Trophoblast cell (in vitro differentiated cells and primary cell): ENCODE measurements at regions not wholly inside any gene's neighbourhood (a gene's known extent, or its start where the extent isn't known, plus 50 kb on each side); places are given as distances from the start of the nearest gene placed in this dataset.
A peak's percentile ranks its signal among the peaks of the same experiment; 100 is the strongest.

Source experiments
- DNase-seq, 2 donors: peaks; one replicate each; pipeline ENCODE4 v3.0.0-alpha.2; 2016
- H2AFZ ChIP-seq: 2 replicates; pipeline ENCODE4 v1.6.1; 2013; ENCODE audit warnings: low read length, moderate library complexity, mild to moderate bottlenecking; ENCODE audit not compliant: insufficient read depth, poor library complexity
- H2AK5ac ChIP-seq: 2 replicates; pipeline ENCODE4 v1.6.1; 2013; ENCODE audit warnings: mild to moderate bottlenecking, low read length
- H2BK120ac ChIP-seq: 2 replicates; pipeline ENCODE4 v1.6.1; 2013; ENCODE audit warnings: low read length, mild to moderate bottlenecking, moderate library complexity; ENCODE audit not compliant: insufficient read depth, poor library complexity
- H2BK12ac ChIP-seq: 2 replicates; pipeline ENCODE4 v1.6.1; 2013; ENCODE audit warnings: mild to moderate bottlenecking, low read length, moderate library complexity
- H2BK5ac ChIP-seq: 2 replicates; pipeline ENCODE4 v1.6.1; 2013; ENCODE audit warnings: low read length, low read depth, moderate library complexity, mild to moderate bottlenecking; ENCODE audit not compliant: poor library complexity
- H3K14ac ChIP-seq: 2 replicates; pipeline ENCODE4 v1.6.1; 2013; ENCODE audit warnings: mild to moderate bottlenecking, low read length
- H3K18ac ChIP-seq: 2 replicates; pipeline ENCODE4 v1.6.1; 2013; ENCODE audit warnings: mild to moderate bottlenecking, low read length
- H3K23ac ChIP-seq: 2 replicates; pipeline ENCODE4 v1.6.1; 2013; ENCODE audit warnings: low read length
- H3K27ac ChIP-seq: 2 replicates; pipeline ENCODE4 v1.5.1; 2013; ENCODE audit warnings: low read depth, mild to moderate bottlenecking, inconsistent platforms, low read length, moderate library complexity
- H3K27me3 ChIP-seq: 2 replicates; pipeline ENCODE4 v1.6.1; 2013; ENCODE audit warnings: inconsistent platforms, mild to moderate bottlenecking, low read length, moderate library complexity; ENCODE audit not compliant: insufficient read depth
- H3K36me3 ChIP-seq, 2 experiments: 1 replicate in 1 of 2; 2 replicates in 1 of 2; pipeline ENCODE4 v1.6.1; 2013; ENCODE audit warnings: low read length in 2 of 2, mild to moderate bottlenecking in 2 of 2, moderate library complexity in 1 of 2; ENCODE audit not compliant: insufficient read depth in 2 of 2, control insufficient read depth in 1 of 2
- H3K4ac ChIP-seq: 2 replicates; pipeline ENCODE4 v1.6.1; 2013; ENCODE audit warnings: low read depth, mild to moderate bottlenecking, low read length, moderate library complexity
- H3K4me1 ChIP-seq, 2 experiments: 1 replicate in 1 of 2; 2 replicates in 1 of 2; pipeline ENCODE4 v1.6.1; 2013; ENCODE audit warnings: low read length in 2 of 2, mild to moderate bottlenecking in 2 of 2, moderate library complexity in 1 of 2; ENCODE audit not compliant: insufficient read depth in 2 of 2, control insufficient read depth in 1 of 2
- H3K4me2 ChIP-seq: 2 replicates; pipeline ENCODE4 v1.6.1; 2013; ENCODE audit warnings: inconsistent platforms, mild to moderate bottlenecking, low read length, moderate library complexity
- H3K4me3 ChIP-seq: 2 replicates; pipeline ENCODE4 v1.5.1; 2013; ENCODE audit warnings: mild to moderate bottlenecking, low read depth, low read length, inconsistent platforms
- H3K79me1 ChIP-seq: one replicate; pipeline ENCODE4 v1.6.1; 2013; ENCODE audit warnings: low read length
- H3K79me2 ChIP-seq: 2 replicates; pipeline ENCODE4 v1.6.1; 2013; ENCODE audit warnings: low read length, mild to moderate bottlenecking; ENCODE audit not compliant: control insufficient read depth, insufficient read depth, poor library complexity
- H3K9ac ChIP-seq: 2 replicates; pipeline ENCODE4 v1.6.1; 2013; ENCODE audit warnings: mild to moderate bottlenecking, low read length
- H3K9me3 ChIP-seq: 2 replicates; pipeline ENCODE4 v1.6.1; 2013; ENCODE audit warnings: low read depth, mild to moderate bottlenecking, control low read depth, inconsistent platforms, low read length; ENCODE audit not compliant: insufficient read depth
- H4K12ac ChIP-seq: 2 replicates; pipeline ENCODE4 v1.6.1; 2013; ENCODE audit warnings: low read depth, mild to moderate bottlenecking, low read length, moderate library complexity
- H4K8ac ChIP-seq: 2 replicates; pipeline ENCODE4 v1.6.1; 2013; ENCODE audit warnings: low read depth, mild to moderate bottlenecking, low read length, moderate library complexity
- H4K91ac ChIP-seq: one replicate; pipeline ENCODE4 v1.6.1; 2013; ENCODE audit warnings: low read depth, mild to moderate bottlenecking, low read length, moderate library complexity
- WGBS: extraction: QIAGEN DNeasy Blood & Tissue Kit; methylation state at CpG from one replicate; pipeline ENCODE4 v1.1.7; 2013; ENCODE audit warnings: missing lambda C conversion rate; ENCODE audit not compliant: insufficient read length, insufficient coverage; ENCODE audit errors: extremely low coverage; 5-methylcytosine and 5-hydroxymethylcytosine counted together

- H3K18ac ChIP-seq, result peak overlapping the region; percentile 1
- no peak overlapping the region for H3K4me3 ChIP-seq
- DNase-seq, result peak in 1 of 2 donors; percentile 41
- H3K4me2 ChIP-seq, result no peak overlapping the region
- no peak overlapping the region for H3K27ac ChIP-seq
- no peak overlapping the region for H2AK5ac ChIP-seq
- WGBS, result no CpG with 5 or more reads among the region's 8 CpGs
- H3K9me3 ChIP-seq, result no peaks in the 10 kb centered on the region
- H4K12ac ChIP-seq, result no peak overlapping the region
- H2AFZ ChIP-seq, result no peak overlapping the region
- no peak overlapping the region for H3K4ac ChIP-seq
- peak overlapping the region; percentile 86 for H2BK120ac ChIP-seq
- H2BK5ac ChIP-seq, result no peak overlapping the region
- H3K36me3 ChIP-seq, result no peaks in the 10 kb centered on the region
- H4K91ac ChIP-seq, result peak overlapping the region; percentile 85
- H3K4me1 ChIP-seq, result peaks cover 29 to 34% of the 10 kb centered on the region in 2 experiments
- no peak overlapping the region for H3K23ac ChIP-seq
- H3K14ac ChIP-seq, result peak overlapping the region; percentile 42
- H3K9ac ChIP-seq, result no peak overlapping the region
- no peaks in the 10 kb centered on the region for H3K79me2 ChIP-seq
- no peak overlapping the region for H4K8ac ChIP-seq
- H2BK12ac ChIP-seq, result peak overlapping the region; percentile 52
- no peaks in the 10 kb centered on the region for H3K27me3 ChIP-seq
- peaks cover 29% of the 10 kb centered on the region for H3K79me1 ChIP-seq
Measured at GRCh38 chr20:40442181-40442963, 246.7 kb downstream of the MAFB start.

GRCh38 chr20:40441771-40442170 lies 247.3 kb downstream of the MAFB start:
- Histone ChIP-seq H3K27me3 (no peaks in the 10 kb centered on the region), H3K18ac (no peak overlapping the region), H3K9me3 (no peaks in the 10 kb centered on the region)

GRCh38 chr20:40438161-40438830 lies 250.7 kb downstream of the MAFB start:
- Histone ChIP-seq H3K4me3 (no peak overlapping the region), H2AK5ac (no peak overlapping the region), H4K12ac (no peak overlapping the region), H3K9ac (no peak overlapping the region), H3K23ac (no peak overlapping the region), H4K91ac (peak overlapping the region; percentile 89), H2BK12ac (peak overlapping the region; percentile 98), H2BK5ac (peak overlapping the region; percentile 94), H3K79me1 (peaks cover 28% of the 10 kb centered on the region), H3K79me2 (no peaks in the 10 kb centered on the region), H2BK120ac (peak overlapping the region; percentile 98), H2AFZ (no peak overlapping the region), H3K4me2 (no peak overlapping the region), H4K8ac (peak overlapping the region; percentile 9), H3K9me3 (peaks cover 3% of the 10 kb centered on the region), H3K36me3 (no peaks in the 10 kb centered on the region), H3K27ac (peak overlapping the region; percentile 67), H3K14ac (no peak overlapping the region), H3K27me3 (no peaks in the 10 kb centered on the region), H3K4ac (no peak overlapping the region), H3K18ac (no peak overlapping the region), H3K4me1 (peaks cover 24% of the 10 kb centered on the region in 2 experiments)
- WGBS, result no CpG with 5 or more reads among the region's 8 CpGs
- DNase-seq, result peak in 1 of 2 donors; percentile 40

More at GRCh38 chr20:40441771-40442170, 247.3 kb downstream of the MAFB start:
- Histone ChIP-seq H3K79me2 (no peaks in the 10 kb centered on the region), H2BK12ac (no peak overlapping the region), H3K4me3 (no peak overlapping the region), H3K36me3 (no peaks in the 10 kb centered on the region), H3K23ac (no peak overlapping the region), H3K9ac (no peak overlapping the region), H3K79me1 (peaks cover 30% of the 10 kb centered on the region), H2AFZ (no peak overlapping the region), H2AK5ac (no peak overlapping the region), H4K8ac (no peak overlapping the region), H2BK120ac (no peak overlapping the region), H3K27ac (no peak overlapping the region), H2BK5ac (no peak overlapping the region), H3K4me1 (peaks cover 29 to 31% of the 10 kb centered on the region in 2 experiments), H4K91ac (no peak overlapping the region), H3K4ac (no peak overlapping the region), H4K12ac (no peak overlapping the region), H3K14ac (no peak overlapping the region), H3K4me2 (no peak overlapping the region)
- WGBS, result no CpG with 5 or more reads among the region's 3 CpGs
- DNase-seq, result peak in 1 of 2 donors; percentile 41

- no peak overlapping the region for H2BK12ac ChIP-seq
- no peak for DNase-seq
- H3K4me1 ChIP-seq, result peaks cover 21 to 28% of the 10 kb centered on the region in 2 experiments
- H3K9ac ChIP-seq, result no peak overlapping the region
- peaks cover 3% of the 10 kb centered on the region for H3K9me3 ChIP-seq
- no CpG with 5 or more reads among the region's 1 CpG for WGBS
- H4K91ac ChIP-seq, result peak overlapping the region; percentile 20
- no peak overlapping the region for H2BK5ac ChIP-seq
- no peaks in the 10 kb centered on the region for H3K79me2 ChIP-seq
- peaks cover 25% of the 10 kb centered on the region for H3K79me1 ChIP-seq
- H3K4me3 ChIP-seq, result no peak overlapping the region
- H3K18ac ChIP-seq, result no peak overlapping the region
- no peak overlapping the region for H3K4me2 ChIP-seq
- H3K27ac ChIP-seq, result peak overlapping the region; percentile 4
- no peak overlapping the region for H3K14ac ChIP-seq
- H2AK5ac ChIP-seq, result no peak overlapping the region
- no peak overlapping the region for H2AFZ ChIP-seq
- H3K36me3 ChIP-seq, result no peaks in the 10 kb centered on the region
- H3K23ac ChIP-seq, result no peak overlapping the region
- no peak overlapping the region for H4K12ac ChIP-seq
- H2BK120ac ChIP-seq, result peak overlapping the region; percentile 54
- H4K8ac ChIP-seq, result no peak overlapping the region
- no peaks in the 10 kb centered on the region for H3K27me3 ChIP-seq
- no peak overlapping the region for H3K4ac ChIP-seq
Measured at GRCh38 chr20:40436011-40436410, 253.0 kb downstream of the MAFB start.
